ENCODE measurements at regions not wholly inside any gene's neighbourhood (a gene's known extent, or its start where the extent isn't known, plus 50 kb on each side); places are given as distances from the start of the nearest gene placed in this dataset.

DNA sequence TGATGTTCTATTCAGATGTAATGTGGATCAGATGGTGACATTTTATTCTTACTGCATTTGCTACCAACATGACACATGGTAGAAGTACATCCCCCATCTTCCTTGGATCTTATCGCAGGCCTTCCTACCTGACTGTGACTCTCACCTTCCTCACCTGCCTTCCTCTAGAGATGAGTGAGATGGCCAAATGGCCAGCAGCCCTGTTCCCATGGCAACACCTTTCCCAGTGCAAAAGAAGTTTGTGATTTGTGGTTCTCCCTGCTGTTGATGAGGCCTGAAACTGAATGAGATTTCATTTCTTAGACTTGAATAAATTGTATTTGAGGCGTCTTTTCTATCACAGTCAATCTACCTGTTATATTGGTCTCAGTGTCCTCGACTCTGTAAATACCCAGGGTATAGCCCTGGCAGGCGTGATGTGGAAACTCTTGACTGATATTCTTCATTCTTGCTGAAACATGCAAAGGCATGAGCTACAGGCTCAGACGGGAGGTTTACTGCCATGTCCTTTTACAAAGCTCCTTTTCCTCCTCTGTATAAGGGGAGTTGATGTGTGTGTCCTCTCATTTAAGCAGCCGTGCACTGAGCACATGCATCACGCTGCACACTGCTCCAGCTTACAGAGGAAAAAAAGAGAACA, 440.7 kb upstream of the AKR1E2 start:
- no peak for DNase-seq (ENCODE audit: low spot score)

DNA sequence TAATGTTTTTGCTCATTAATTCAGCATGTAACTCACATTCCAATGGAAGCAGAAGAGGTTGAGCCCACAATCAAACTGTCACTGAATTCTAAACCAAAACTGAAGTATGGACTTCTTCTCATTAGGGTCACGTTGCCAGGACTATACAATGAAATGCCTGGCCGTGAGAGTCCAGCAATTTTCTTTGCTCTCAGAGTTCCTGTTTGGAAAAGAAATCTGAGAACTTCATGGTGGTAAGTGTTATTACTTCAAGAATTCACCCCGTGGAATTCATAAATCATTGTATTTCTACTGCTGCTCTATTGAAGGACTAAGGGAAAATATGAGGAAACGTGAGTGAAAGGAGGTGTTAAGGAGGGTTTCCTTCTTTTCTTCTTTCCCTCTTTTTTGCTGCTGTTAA, 441.8 kb upstream of the AKR1E2 start:
- no peak for DNase-seq (ENCODE audit: low spot score)

DNA sequence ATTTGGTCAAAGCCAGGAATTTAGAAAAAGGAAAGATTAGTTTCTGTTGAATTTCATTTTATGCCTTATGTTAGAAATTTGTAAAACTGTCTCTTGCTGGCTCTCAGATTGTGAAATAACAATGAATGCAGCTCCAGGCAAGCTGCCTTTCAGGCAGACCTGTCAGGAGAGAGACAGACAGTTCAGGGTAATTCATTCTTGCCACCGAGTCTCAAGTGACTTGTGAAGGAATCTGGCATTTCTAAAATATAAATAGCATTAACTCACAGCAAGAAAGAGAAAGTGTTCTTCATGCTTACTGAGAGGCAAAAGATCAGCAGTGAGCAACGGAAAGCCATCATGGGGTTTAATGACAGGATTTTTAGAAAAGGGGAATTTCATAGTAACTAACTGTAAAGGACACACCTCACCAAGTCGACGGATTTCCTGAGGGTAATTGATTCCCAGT, 442.3 kb upstream of the AKR1E2 start:
- no peak for DNase-seq (ENCODE audit: low spot score)

DNA sequence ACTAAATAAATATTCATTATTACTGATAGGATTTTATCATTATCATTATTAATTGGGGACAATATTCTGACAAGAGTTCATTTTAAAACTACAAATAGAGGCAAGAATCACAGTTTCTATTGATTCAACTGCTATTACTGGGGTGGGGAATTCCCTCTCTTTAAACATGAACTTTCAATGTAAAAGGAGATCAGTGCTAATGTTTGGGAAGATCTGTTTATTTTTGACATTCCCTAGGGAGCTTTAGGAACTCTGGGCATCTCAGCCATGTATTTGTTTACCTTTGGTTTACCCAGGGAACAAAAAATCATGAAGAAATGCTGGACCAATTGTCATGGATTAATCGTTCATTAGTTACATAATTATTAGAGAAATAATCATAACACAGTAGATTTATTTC, 443.2 kb upstream of the AKR1E2 start:
- DNase-seq (ENCODE audit: low spot score): no peak

GRCh38 chr10:4373612-4374011, 452.4 kb upstream of the AKR1E2 start:
- DNase-seq (ENCODE audit: low spot score): no peak

DNA sequence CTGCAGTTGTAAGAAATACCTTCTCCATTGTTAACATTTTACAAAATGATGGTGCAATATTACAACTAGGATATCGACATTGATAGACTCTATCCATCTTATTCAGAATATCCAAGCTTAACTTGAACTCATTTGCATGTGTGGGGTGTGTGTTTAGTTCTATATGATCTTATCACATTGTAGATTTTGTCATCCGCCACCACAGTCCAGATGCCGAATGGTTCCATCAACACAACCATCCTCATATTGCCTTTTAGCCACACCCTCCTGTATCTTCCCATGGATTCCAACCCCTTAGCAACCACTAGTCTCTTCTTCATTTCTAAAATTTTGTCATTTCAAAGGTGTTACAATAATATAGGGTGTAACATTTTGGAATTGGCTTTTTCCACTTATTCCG, 452.9 kb upstream of the AKR1E2 start:
- DNase-seq (ENCODE audit: low spot score): no peak

DNA sequence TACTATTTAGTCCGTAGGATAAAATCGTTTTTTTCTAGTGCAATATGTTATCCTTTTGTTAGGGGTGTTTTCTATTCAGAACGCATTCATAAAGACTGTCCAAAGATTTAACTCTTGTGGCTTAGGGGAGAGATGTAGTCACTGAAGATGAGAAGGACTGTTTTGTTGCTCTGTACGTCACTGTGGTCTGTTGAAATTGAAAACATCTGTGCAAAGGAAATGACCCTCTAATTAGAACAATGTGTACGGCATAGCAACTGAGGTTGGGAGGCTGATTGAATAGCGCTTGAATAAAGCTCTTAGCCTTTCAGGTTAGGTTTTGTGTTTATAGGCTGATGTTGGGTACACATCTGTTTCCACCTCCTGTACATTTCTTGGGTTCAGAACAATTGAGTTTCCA, 453.4 kb upstream of the AKR1E2 start:
- DNase-seq (ENCODE audit: low spot score): no peak

GRCh38 chr10:4371691-4372295, 454.2 kb upstream of the AKR1E2 start:
- no peak for DNase-seq (ENCODE audit: low spot score)

GRCh38 chr10:4370376-4370775, 455.6 kb upstream of the AKR1E2 start:
- DNase-seq (ENCODE audit: low spot score): no peak

DNA sequence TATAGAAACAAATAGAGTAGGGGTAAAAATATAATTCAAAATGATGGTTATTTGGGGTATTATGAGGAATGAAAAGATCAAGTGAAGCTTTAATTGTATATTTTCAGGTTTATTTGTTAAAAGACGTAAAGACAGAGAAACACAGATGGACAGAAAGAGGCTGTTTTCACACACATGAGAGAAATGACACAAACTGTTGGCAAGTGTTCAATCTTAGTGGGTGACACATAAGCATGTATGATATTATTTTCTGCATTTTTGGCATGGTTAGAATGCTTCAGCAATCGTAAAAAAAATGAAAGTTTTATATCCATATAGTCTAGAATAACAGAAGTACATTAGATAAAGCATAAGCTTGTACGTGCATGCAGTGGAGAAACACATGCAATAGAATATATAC, 464.4 kb upstream of the AKR1E2 start:
- DNase-seq (ENCODE audit: low spot score): no peak

- no peak for DNase-seq (ENCODE audit: low spot score)
Observed at GRCh38 chr10:4359003-4359402, 467.0 kb upstream of the AKR1E2 start.

DNA sequence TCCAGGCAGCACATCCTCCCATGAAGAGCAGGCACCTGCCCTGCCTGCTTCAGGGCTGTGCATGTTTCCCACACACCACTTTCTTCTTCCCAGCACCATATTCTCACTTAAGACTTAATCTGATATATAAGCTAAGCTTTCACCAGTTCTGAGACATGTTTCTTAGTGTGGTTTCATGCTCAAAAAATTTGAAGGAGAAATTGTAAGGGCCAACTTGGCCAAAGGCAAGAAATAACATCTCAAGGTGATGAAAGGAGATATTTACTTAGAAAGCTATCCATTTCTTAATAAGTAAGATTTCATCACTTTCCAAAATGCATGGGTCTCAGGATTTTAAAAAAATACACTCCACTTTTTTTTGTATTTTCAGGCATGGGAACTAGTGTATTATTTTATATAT, 468.1 kb upstream of the AKR1E2 start:
- DNase-seq (ENCODE audit: low spot score): no peak

- DNase-seq (ENCODE audit: low spot score): no peak
Observed at GRCh38 chr10:4355350-4355749, 470.7 kb upstream of the AKR1E2 start.

GRCh38 chr10:4354382-4354812, 471.6 kb upstream of the AKR1E2 start:
- DNase-seq (ENCODE audit: low spot score): no peak

DNA sequence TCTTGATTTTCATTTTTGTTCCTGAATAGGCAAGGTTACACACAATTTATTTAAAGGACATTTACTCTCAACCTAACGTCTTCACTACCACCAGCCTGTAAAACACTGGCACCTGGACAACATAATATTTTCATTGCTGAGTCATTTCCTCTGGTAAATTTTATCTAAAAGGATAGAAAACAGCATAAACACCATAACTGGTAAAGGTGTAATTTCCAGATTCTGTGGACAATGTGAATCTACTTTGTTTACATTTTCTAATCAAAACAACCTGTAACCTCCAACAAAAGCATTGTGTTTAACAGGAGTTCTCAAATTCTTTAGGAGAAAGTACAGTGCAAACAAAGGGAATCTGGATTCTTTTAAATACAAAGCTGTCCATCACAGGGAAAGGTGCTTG, 472.0 kb upstream of the AKR1E2 start:
- DNase-seq (ENCODE audit: low spot score): no peak

- DNase-seq (ENCODE audit: low spot score): no peak
Observed at GRCh38 chr10:4353059-4353655, 472.9 kb upstream of the AKR1E2 start.

DNA sequence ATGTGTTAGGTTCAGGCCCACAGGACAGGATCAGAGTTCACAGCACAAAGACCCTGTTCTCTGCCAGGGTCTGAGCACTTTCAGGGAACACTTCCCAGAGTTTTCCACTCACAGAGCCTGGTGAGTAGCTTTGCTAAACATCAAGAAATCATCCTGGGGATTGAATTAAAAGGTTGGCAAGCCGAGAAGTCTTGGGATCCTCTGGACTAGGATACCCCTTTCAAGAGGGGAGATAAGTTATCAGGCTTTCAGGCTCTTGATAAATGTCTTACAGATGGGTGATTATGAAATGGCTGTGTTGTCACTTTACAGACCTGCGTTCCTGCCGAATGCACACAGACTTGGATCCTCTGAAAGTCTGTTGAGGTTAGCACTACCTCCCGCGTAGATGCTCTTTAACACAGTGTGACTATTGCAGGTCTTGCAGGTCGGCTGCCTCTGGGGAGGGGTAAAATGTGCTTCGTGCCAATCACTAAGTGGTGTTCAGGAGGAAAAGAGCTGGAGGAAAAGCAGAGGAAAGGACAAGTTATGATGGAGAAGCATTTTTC, 473.5 kb upstream of the AKR1E2 start:
- no peak for DNase-seq (ENCODE audit: low spot score)

DNA sequence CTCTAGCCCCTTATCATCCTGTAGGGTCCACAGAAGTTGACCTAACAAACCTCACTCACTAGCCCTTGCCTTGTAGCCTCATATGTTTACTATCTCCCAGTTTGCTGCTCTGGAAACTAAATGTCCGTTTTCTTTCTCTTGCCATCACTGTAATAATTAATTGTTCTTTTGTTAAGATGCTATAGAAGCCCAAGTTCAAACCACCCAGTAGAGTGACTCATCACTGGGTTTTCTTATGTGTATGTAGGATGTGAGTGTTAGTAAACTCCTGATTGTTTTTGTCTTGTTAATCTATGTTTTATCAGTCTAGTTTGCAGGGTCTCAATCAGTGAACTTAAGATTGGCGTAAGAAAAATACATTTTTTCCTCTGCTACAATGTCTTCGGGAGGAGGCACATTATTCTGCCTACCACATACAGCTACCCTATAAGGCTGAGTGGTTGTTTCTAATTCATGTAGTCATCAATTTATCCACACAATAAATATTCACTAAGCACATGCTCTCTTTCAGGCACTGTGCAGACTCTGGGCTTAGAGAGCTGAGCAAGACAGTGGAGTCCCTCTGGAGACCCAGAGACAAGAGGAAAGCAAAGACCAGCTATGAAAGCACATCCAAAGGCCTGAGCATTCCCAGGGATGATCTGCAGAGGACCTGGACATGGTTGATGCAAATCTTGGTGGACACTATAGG, 474.1 kb upstream of the AKR1E2 start:
- no peak for DNase-seq (ENCODE audit: low spot score)

GRCh38 chr10:4347397-4347796, 478.6 kb upstream of the AKR1E2 start:
- no peak for DNase-seq (ENCODE audit: low spot score)

DNA sequence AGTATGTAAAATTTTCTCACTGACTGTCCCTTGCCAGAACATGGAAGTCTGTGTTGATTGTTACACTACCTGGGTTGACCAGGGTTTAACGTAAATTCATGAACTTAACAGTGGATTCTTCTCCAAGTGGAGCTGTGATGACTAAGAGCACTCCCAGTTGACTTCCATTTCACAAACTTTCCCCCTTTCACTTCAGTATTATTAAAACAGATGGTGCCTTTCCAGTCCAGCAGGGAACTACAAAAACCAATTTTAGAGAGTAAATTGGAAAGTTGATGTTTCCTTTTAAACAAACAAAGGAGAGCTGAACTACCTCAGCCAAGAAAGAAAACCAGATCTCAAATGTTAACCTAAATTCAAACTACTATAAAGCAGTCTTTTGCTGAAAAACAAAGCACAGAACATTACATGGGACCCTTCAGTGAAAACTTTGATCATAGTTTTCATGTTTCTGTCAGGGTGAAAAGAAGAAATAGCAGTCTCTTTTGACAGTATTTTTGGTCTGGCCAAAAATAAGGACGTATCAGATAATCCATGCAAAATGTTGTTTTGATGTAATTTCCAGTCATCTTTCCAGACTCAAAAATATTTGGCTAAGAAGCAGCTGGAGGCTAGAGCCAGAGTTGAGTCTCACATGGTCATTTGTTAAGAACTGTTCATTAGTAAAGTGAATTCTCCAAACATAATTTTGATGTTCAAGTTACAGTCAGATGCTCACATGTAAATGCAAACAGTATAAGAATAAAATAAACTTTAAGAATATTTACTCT, 479.9 kb upstream of the AKR1E2 start:
- DNase-seq (ENCODE audit: low spot score): no peak

- DNase-seq (ENCODE audit: low spot score): no peak
Observed at GRCh38 chr10:4344492-4344994, 481.5 kb upstream of the AKR1E2 start.

GRCh38 chr10:4343873-4344272, 482.1 kb upstream of the AKR1E2 start:
- DNase-seq (ENCODE audit: low spot score): no peak

All from ecto neural progenitor cell (in vitro differentiated cells).